ENCODE measurements at regions not wholly inside any gene's neighbourhood (a gene's known extent, or its start where the extent isn't known, plus 50 kb on each side); places are given as distances from the start of the nearest gene placed in this dataset.

DNA sequence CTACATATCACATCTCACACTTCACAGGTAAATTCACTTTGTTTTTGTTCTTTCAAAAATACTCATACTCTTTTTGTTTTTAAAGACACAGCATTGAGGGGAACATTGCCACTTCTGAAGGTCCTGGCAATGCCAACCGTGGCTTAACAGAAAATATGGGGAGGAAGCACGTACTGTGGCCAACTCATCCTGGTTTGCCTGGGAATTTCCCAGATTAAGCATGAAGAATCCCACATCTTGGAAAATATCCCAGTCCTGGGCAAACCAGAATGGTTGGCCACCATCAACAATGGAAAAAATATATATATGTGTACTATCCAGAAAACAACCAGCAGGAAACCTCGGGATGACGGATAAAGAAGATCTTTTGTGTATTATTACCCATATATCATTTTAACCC, 1032.2 kb upstream of the SLC10A2 start:
- no peak for TF ChIP-seq POLR2A (IDR thresholded peaks at IDR 0.05; ENCODE audit: low read depth, low read length)
- TF ChIP-seq TAF1 (IDR thresholded peaks at IDR 0.05; ENCODE audit: borderline replicate concordance, low read depth, low read length), result no peak
- TF ChIP-seq POLR2AphosphoS5 (IDR thresholded peaks at IDR 0.05; ENCODE audit: low read depth, low read length), result no peak

Data from GM12892 (cell line).